GM18519 (cell line): ENCODE measurements at regions not wholly inside any gene's neighbourhood (a gene's known extent, or its start where the extent isn't known, plus 50 kb on each side); places are given as distances from the start of the nearest gene placed in this dataset.

Experiments
- ATAC-seq: cut with Tn5 transposase; IDR thresholded peaks from one replicate; pipeline ENCODE4 v1.9.1; 2021; ENCODE audit warnings: mild to moderate bottlenecking, moderate library complexity; ENCODE audit not compliant: unreplicated experiment, low FRiP score

DNA sequence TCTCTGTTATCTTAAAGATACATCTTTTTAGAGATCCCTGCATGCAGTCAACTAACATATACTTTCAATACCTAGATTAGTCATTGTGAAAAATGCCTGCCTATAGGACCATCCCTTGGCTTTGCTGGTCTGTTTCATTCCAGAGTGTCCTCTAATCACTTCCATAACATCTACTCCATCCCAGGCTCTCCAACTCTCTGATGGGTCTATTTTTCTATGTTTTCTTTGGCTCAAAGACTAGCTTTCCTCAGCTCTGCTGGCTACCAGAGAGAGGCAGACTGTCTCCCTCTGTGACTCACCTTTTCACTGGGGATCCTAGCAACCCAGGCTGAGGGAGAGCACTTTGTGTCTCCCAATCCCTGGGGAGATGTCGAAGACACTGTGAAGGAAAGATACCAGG lies 547.7 kb upstream of the MCTP2 start:
- no peak for ATAC-seq

GRCh38 chr15:93671387-93671943 lies 559.9 kb upstream of the MCTP2 start:
- no peak for ATAC-seq

DNA sequence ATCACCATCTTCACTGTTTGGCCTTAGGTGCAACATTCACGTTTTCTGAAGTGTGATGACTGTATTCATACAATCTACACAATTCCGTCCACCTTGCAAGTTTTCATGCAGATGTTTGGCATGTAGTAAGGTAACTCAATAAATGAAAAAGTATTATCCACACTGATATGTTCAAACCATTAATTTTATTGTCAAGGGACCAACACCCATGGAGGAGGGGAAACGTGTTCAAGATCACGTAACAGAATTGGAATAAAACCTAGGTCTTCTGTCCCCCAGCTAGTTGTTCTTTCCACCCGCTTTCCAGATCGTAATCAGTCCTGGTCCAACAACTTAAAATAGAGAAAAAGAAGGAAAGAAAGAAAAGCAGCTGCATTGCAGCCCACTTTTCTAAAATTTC lies 560.4 kb upstream of the MCTP2 start:
- ATAC-seq: no peak

- ATAC-seq: no peak
These were observed 567.0 kb upstream of the MCTP2 start for GRCh38 chr15:93664213-93664956.

GRCh38 chr15:93662162-93662885 lies 569.0 kb upstream of the MCTP2 start:
- ATAC-seq: no peak

GRCh38 chr15:93658026-93658816 lies 569.2 kb upstream of the RGMA start:
- no peak for ATAC-seq

DNA sequence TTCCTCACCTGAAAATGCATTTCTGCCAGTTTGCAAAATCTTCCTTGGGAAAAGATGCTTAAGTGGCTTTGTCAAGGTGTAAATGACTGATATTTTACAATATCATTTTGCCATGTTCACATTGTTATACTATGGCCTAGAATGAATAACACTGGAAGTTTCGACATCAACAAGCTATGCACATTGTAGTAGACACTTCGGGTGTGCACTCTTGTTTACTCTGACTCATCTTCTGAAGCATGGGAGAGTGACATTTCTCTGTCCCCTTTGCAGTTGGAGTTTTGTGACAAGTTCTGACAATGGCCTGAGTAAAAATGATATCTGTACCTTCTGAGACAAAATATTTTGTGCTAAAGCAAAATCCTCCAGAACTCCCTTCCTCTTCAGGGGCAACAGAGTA lies 567.0 kb upstream of the RGMA start:
- no peak for ATAC-seq

DNA sequence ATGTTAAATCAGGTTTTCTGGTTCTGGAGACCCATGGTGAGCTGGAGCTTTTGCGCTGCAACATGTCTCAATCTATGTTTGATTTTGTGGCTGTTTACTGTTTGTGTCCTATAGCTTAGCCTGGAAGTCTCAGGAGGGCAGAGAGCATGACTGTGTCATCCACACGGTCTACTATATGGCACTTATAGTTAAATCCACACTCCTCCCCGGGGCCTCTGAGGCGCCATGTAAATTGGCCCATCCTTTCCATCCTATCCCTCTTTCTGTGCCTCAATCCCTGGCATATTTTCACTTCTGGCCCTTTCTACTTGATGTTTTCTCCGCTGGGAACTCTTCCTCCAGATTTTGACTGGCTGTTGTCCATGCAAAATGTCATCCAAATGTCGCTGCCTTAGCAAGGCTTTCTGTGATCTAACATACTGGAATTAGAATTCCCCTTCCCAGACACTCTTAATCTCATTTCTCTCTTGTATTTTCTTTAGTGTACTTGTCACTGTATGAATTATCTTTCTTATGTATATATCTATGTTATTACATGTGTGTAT lies 560.8 kb upstream of the RGMA start:
- no peak for ATAC-seq

- ATAC-seq: no peak
These were observed 557.2 kb upstream of the RGMA start for GRCh38 chr15:93646193-93646592.

DNA sequence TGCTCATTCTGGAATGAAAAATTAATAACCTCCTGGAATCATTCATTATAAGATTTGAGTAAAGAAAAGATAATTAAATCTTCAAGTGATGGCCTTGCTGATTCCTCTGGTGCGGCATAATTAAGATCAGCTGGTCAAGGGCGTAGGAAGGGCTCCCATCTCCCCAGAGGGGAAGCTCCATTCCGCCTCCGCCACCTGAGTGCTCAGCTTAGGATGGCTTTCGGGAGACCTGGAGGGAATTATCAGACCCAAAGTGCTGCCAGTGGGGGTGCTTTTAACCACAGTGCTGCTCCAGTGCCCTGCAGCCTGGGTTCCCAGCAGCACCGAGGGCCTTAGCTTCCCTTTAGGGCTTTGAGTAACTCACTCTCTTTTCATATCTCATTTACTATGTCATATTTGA lies 556.6 kb upstream of the RGMA start:
- no peak for ATAC-seq

DNA sequence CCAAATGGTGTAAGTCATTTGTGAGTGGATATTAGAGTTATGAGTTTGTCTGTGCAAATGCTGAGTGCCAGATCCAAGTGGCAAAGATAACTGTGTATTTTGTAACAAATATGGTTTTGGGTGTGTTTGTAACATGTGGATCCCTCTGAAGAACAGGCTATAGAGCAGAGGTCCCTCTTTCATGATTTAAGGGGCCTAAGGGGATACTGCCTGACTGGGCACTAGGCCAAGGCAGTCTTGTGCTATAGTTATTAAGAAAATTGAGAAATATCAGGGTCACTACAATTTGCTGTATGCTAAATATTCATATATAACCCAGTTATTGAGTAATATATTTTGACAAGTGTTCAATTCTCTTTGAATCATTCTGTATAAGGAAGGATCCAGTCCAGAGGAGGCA lies 555.6 kb upstream of the RGMA start:
- ATAC-seq: no peak

- no peak for ATAC-seq
These were observed 551.5 kb upstream of the RGMA start for GRCh38 chr15:93640411-93640962.

- no peak for ATAC-seq
These were observed 543.1 kb upstream of the RGMA start for GRCh38 chr15:93631958-93632618.

- no peak for ATAC-seq
These were observed 530.6 kb upstream of the RGMA start for GRCh38 chr15:93619597-93619996.

DNA sequence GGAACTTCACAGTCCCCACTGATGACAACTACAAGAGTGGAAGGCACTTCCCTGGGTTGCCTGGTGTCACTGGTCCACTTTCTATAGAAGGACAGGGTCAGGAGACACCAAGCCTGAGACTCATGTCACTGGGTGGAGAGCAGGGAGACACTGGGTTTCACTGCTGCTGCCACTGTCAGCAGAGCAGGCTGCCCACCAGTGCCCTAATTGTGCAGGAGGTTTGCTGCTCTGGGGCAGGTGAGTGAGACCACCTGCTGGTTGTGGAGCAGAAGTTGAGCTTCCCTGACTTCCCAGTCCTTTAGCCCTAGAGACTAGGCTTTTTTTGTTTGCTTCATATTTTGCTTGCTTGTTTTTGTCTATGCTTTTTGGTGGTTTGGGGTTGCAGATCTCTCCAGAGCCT lies 528.4 kb upstream of the RGMA start:
- ATAC-seq: no peak

- no peak for ATAC-seq
These were observed 525.5 kb upstream of the RGMA start for GRCh38 chr15:93614386-93615104.

- no peak for ATAC-seq
These were observed 524.4 kb upstream of the RGMA start for GRCh38 chr15:93613386-93613785.

DNA sequence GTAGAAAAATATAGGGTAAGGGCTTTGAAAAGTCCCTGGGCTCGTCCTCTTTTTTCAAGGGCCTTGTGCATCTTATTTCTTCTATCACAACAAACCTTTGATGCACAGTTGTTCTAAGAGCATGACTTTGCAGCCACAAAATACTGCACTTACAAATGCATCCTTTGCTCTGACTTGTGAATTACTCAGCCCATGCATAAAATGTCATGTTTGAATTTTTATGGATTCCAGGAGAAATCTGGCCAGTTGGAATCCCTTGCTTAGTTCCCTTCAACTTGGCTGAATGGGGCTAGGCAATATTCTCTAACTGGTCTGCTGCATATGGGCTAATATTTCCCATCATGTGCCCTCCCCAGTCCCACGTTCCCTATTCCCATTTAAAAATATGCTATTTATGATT lies 523.9 kb upstream of the RGMA start:
- ATAC-seq: no peak

GRCh38 chr15:93610944-93611343 lies 521.9 kb upstream of the RGMA start:
- no peak for ATAC-seq
